Activated T-helper 2 cell treated with anti-CD3 and anti-CD28 coated beads, Interferon-gamma antibody, Interleukin-2, Interleukin-4, amounts not matched to agents 10 μg/mL and 5 μg/mL and 100 μg/mL, durations not matched to agents 14 hours and 24 hours and 36 hours (primary cell): ENCODE measurements at regions not wholly inside any gene's neighbourhood (a gene's known extent, or its start where the extent isn't known, plus 50 kb on each side); places are given as distances from the start of the nearest gene placed in this dataset.

Experiments
- DNase-seq: peaks from one replicate; pipeline ENCODE4 v3.0.0; 2021; ENCODE audit warnings: low spot score
- H3K27ac Mint-ChIP-seq: one replicate; pipeline ENCODE4 v1.8.0; 2021; ENCODE audit warnings: mixed read lengths
- H3K27me3 Mint-ChIP-seq: one replicate; pipeline ENCODE4 v1.8.0; 2021; ENCODE audit warnings: low read depth, mixed read lengths
- H3K36me3 Mint-ChIP-seq: one replicate; pipeline ENCODE4 v1.8.0; 2021; ENCODE audit warnings: low read depth, mixed read lengths
- H3K4me1 Mint-ChIP-seq: one replicate; pipeline ENCODE4 v1.8.0; 2021; ENCODE audit warnings: low read depth, mixed read lengths
- H3K4me3 Mint-ChIP-seq: one replicate; pipeline ENCODE4 v1.8.0; 2021; ENCODE audit warnings: low read depth, mild to moderate bottlenecking, moderate library complexity, mixed read lengths
- H3K9me3 Mint-ChIP-seq: one replicate; pipeline ENCODE4 v1.8.0; 2021; ENCODE audit warnings: mixed read lengths
- intact Hi-C: fragments of 100-400 bp; cut with micrococcal nuclease; formaldehyde crosslinking; loops from one replicate; pipeline ENCODE4 v1.15.1; 2023

DNA sequence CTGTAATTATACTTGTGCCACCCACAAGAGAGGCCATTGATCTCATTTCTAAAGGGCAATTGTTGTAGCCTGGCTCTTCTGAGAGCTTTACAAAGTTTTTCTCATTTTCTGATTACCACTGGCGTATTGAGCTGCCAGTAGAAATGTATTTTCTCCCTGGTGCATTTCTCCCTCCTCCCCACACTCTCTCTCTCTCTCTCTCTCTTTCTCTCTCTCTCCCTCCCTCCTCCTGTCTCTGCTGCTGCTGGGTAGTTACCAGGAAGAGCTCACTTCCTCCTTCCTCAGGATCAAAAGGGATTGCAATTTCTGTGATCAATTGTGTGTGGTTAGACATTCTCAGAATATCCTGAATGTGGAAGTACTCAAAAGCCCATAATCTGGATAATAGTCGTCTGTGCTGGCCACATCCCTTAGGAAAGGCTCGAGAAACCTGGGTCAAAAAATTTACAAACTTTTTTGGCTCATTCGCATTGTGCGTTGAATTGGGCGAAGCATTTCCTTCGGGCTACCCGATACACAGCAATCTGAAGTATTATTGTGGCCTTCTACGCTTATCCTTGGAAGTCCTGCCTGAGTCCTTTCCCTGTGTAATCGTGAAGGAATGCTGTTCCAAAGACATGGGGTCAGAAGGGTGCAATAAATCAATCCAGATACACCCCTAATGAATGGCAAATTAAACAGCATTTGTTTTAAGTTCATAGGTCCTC is 254.8 kb downstream of the MSRB3 start:
- H3K27ac Mint-ChIP-seq, result no peak overlapping the region

DNA sequence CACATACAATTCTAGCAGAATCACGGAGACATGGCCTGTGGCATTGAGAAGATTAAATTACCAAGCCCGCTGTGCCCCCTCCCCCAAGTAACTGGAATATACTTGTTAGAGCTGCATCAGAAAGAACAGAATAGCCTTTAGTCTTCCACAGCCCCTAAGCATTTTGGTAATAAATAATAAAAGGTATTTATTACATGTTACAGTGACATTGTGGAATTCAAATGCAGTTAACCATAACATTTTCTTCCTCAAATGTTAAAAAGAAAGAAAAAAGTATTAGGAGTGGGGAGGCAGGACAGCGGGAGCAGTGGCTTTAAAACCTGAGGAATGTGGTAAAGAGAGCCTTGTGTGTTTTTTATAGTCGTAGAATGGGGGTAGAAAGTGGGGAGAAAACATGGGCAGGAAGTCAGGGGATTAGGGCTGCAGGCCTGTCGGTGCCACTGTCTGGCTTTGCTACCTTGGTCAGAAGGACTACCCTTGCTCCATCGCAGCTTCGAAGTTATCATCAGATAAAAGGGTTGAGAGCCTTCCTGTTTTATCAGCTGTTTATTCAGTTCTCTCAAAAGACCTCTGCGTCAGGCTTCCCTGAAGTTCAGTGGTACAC is 255.9 kb downstream of the MSRB3 start:
- no peak overlapping the region for H3K4me3 Mint-ChIP-seq
- H3K36me3 Mint-ChIP-seq, result no peaks in the 10 kb centered on the region
- no peaks in the 10 kb centered on the region for H3K27me3 Mint-ChIP-seq
- no peak for DNase-seq
- intact Hi-C loops, result no loop called here
- peaks cover 2% of the 10 kb centered on the region for H3K4me1 Mint-ChIP-seq
- no peaks in the 10 kb centered on the region for H3K9me3 Mint-ChIP-seq
- no peak overlapping the region for H3K27ac Mint-ChIP-seq

More for the DNA sequence above, 254.8 kb downstream of the MSRB3 start:
- Mint-ChIP-seq H3K36me3 (no peaks in the 10 kb centered on the region), H3K9me3 (no peaks in the 10 kb centered on the region), H3K4me1 (peaks cover 2% of the 10 kb centered on the region), H3K27me3 (no peaks in the 10 kb centered on the region), H3K4me3 (no peak overlapping the region)
- no peak for DNase-seq
- intact Hi-C loops, result no loop called here

DNA sequence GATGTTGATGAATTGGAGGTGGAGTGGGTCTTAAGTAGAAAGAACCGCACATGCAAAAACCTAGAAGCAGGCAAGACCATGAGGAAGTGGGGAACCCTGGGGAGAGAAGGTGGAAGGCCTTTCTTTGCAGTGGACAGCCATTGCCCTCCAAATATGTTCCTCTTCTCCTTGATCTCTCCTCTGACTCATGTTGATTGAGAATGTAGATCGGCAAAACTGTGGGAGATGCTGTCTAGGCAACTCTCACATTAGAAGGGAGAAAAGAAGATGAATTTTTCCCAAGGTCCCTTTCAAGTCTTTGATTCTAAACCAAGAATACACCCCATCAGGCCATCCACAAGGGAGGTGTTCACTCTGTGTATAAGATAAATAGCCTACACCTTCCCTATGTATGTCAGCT is 257.5 kb downstream of the MSRB3 start:
- H3K27ac Mint-ChIP-seq, result no peak overlapping the region

DNA sequence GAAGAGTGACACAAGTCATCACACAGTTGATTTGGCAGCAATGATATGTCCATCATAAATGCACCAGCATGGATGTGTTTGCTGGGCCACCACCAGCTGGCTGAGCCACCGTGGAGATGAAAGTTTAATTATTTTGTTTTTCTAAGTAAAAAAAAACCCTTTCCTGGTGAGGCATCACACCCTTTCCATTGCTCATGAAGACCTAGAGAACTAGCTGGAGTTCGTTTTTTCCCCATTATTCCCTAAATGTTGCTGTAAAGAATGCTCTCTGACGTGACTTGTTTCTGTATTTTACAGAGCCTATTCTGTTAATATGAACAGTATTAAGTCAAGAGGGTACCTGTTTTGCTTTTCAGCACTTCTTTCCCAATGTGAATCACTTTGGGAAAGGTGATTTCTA is 257.9 kb downstream of the MSRB3 start:
- DNase-seq, result no peak
- Mint-ChIP-seq H3K4me3 (no peak overlapping the region), H3K27ac (no peak overlapping the region), H3K4me1 (peaks cover 2% of the 10 kb centered on the region), H3K27me3 (no peaks in the 10 kb centered on the region), H3K36me3 (no peaks in the 10 kb centered on the region), H3K9me3 (peaks cover 8% of the 10 kb centered on the region)
- intact Hi-C loops, result no loop called here

More for the DNA sequence above, 257.5 kb downstream of the MSRB3 start:
- Mint-ChIP-seq H3K4me3 (no peak overlapping the region), H3K9me3 (peaks cover 8% of the 10 kb centered on the region), H3K27me3 (no peaks in the 10 kb centered on the region), H3K36me3 (no peaks in the 10 kb centered on the region), H3K4me1 (peaks cover 2% of the 10 kb centered on the region)
- no peak for DNase-seq
- intact Hi-C loops, result no loop called here

DNA sequence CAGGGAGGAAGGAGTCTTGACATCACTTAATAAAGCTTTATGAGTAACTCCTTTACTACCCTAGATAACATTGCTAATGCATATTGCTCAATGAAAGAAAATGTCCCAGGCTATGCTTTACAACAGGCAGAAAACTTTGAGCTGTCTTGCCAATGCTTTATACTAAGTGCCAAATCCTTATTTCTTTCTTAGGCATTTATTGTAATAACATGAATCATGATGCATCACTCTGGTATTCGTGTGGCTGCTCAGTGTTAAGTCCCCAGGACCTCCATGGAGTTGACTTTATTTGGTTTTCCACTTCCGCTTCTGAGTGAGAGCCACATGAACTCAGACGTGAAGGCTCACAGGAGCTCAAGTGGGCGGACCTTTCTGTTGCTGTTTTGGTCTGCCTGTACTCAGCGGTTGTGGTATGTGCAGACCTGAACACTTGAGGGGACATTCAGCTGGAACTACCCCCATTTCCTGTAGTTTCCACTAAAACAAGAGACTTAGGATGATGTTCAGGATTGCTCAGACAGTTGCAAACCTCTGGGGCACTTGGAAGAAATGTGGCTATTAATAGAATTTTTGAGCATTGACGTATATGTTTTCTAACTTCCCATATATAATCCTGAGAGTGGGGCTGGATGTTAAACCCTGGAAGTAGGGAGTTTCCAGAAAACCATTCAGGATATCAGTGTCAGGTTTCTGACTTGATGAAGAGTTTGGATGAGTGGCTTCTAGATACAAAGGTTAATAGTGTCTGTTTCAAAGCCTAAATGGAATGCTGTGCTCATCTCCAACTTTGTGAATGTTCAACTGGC is 258.6 kb downstream of the MSRB3 start:
- Mint-ChIP-seq H3K27me3 (no peaks in the 10 kb centered on the region), H3K27ac (no peak overlapping the region), H3K4me3 (no peak overlapping the region), H3K36me3 (no peaks in the 10 kb centered on the region), H3K9me3 (peaks cover 8% of the 10 kb centered on the region), H3K4me1 (peaks cover 2% of the 10 kb centered on the region)
- no peak for DNase-seq
- intact Hi-C loops, result no loop called here

DNA sequence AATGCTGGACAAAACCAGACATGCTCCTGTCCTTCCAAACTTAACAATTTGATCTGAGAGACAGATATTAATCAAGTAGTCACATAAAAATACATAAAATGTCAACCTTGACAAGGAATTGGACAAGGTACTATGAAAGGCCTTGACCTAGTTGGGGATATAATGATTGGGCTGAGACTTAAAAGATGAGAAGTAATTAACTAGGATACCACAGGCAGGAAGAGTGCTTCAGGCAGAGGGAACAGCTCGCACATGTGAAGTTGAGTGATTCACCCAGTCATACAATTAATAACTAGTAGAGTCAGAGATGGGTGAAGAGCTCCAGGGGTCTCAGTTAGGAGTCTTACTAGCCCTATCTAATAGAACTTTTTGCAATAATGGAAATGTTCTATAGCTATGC is 259.5 kb downstream of the MSRB3 start:
- no peaks in the 10 kb centered on the region for H3K27me3 Mint-ChIP-seq
- peaks cover 8% of the 10 kb centered on the region for H3K9me3 Mint-ChIP-seq
- H3K4me3 Mint-ChIP-seq, result no peak overlapping the region
- peaks cover 2% of the 10 kb centered on the region for H3K4me1 Mint-ChIP-seq
- intact Hi-C loops, result no loop called here
- no peak overlapping the region for H3K27ac Mint-ChIP-seq
- no peak for DNase-seq
- H3K36me3 Mint-ChIP-seq, result no peaks in the 10 kb centered on the region

DNA sequence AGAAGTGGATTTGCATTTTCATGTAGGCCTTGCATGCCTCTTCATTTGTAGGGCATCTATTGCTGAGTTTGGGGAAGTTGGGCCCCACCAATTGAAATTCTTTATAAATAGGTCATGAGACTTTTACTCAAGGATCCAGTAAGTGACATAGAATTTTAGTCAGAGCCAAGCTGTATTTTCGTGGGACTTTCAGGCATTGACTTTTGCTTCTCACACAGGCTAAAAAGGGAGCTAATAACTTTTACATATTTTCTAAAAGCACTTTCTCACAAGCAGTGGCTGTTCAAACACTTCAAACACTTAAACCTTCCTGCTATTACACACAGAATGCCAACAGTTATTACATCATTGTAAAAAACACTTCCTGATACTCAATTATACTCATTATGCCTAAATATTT is 260.5 kb downstream of the MSRB3 start:
- Mint-ChIP-seq H3K4me3 (no peak overlapping the region), H3K27me3 (no peaks in the 10 kb centered on the region), H3K36me3 (no peaks in the 10 kb centered on the region), H3K27ac (no peak overlapping the region), H3K9me3 (peaks cover 8% of the 10 kb centered on the region), H3K4me1 (no peaks in the 10 kb centered on the region)
- DNase-seq, result no peak
- intact Hi-C loops, result no loop called here

DNA sequence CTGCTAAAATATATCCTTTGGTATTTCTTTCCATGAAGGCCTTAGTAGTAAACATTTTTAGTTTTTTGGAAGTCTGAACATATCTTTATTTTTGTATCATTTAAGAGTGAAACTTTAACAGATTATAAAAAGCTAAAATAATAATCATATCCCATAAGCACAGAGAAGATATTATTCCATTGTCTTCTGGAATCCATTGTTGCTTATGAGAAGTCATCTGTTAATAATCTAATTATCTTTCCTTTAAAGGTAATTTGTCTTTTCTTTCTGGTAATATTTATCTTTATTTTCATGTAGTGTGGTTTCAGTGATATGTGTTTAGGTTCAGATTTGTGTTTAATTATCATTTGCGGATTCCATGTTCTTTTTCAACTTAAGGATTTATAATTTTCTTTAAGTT is 261.7 kb downstream of the MSRB3 start:
- no peaks in the 10 kb centered on the region for H3K36me3 Mint-ChIP-seq
- H3K4me1 Mint-ChIP-seq, result no peaks in the 10 kb centered on the region
- no peak for DNase-seq
- H3K27me3 Mint-ChIP-seq, result no peaks in the 10 kb centered on the region
- H3K4me3 Mint-ChIP-seq, result no peak overlapping the region
- intact Hi-C loops, result no loop called here
- no peak overlapping the region for H3K27ac Mint-ChIP-seq
- H3K9me3 Mint-ChIP-seq, result peaks cover 8% of the 10 kb centered on the region

DNA sequence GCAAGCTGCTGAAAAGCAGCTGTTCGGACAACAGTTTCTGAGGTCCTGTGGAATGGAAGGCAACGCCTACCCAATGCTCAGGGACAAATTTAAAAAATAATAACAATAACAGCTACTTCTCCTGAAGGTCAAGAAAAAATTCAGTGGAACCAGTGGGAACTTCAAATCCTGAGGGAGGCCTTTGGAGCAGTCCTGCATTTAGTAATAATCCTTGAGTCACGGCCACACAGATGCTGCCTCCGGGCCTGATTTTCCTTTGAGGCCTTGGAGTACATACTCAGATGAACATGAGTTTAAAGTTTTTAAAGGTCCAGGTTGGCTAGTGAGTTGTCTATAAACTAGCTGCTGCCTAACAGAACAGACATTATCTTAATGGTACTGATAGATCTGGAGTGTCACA is 268.0 kb downstream of the MSRB3 start:
- Mint-ChIP-seq H3K4me3 (no peak overlapping the region), H3K36me3 (no peaks in the 10 kb centered on the region)

DNA sequence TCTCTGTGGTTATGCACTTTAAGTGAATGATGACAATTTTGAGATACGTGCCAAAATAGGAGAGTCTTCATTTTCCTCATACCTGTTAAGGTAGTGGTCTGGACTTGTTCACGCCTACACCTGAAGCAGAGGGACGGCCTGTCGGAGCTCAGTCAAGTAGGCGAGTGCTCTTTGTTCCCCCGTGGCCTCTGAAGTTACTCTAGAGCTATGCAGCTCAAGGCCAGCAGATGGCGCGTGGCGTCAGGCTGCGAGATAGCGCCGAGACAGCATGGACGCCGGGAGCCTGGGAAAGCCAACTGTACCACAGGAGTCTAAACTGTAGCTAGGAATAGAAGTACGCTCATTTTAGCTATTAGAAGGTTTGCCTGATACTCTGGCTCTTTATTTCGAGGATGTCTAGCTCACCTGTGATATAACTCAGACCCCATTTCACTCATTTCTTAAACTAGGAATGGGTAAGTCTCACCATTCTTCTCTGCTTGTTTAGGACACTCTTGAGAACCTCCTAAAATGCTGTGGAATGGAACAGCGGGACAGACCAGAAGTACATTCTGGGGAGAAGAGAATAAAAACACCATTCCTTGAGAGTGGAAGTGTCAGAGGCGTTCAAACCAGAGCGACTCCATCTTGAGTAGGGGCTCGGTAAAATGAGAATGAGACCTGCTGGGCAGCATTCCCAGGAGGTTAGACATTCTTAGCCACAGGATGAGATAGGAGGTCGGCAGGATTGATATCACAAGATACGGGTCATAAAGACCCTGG is 267.4 kb upstream of the HMGA2 start:
- Mint-ChIP-seq H3K36me3 (no peaks in the 10 kb centered on the region), H3K27me3 (peaks cover 2% of the 10 kb centered on the region), H3K4me3 (no peak overlapping the region), H3K27ac (no peak overlapping the region), H3K9me3 (no peaks in the 10 kb centered on the region), H3K4me1 (peaks cover 5% of the 10 kb centered on the region)
- peak; percentile 40 for DNase-seq
- intact Hi-C loops, result loop anchor here (2.0 to 5.0 kb wide), 4 partner anchors 130 to 550 kb away; no protein-coding TSS in a partner anchor

More for the DNA sequence above, 268.0 kb downstream of the MSRB3 start:
- Mint-ChIP-seq H3K9me3 (no peaks in the 10 kb centered on the region), H3K27ac (no peak overlapping the region), H3K4me1 (no peaks in the 10 kb centered on the region), H3K27me3 (no peaks in the 10 kb centered on the region)
- intact Hi-C loops, result no loop called here
- DNase-seq, result no peak

DNA sequence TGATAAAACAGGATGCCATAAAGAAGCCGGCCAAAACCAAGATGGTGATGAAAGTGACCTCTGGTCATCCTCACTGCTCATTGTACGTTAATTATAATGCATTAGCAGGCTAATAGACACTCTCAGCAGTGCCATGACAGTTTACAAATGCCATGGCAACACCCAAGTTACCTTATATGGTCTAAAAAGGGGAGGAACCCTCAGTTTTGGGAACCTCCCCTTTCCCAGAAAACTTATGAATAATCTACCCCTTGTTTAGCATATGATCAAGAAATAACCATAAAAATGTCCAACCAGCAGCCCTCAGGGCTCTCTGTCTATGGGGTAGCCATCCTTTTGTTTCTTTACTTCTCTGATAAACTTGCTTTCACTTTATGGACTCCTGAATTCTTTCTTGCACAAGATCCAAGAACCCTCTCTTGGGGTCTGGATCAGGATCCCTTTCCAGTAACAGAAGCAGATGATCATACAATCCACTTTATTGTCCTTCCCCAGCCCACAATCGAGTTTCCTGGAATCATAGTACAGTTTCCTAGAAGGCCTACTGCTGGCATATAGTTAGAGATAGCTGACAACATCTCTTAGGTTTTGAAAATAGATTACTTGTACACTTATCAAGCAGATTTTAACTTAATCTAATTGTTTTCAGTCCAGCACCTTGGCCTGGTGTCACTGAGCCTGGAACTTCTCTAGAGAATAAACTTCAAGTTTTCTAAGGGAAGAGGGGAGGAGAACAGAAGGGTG is 266.7 kb upstream of the HMGA2 start:
- H3K4me3 Mint-ChIP-seq, result no peak overlapping the region
- no peak for DNase-seq
- H3K27me3 Mint-ChIP-seq, result peaks cover 3% of the 10 kb centered on the region
- no peaks in the 10 kb centered on the region for H3K9me3 Mint-ChIP-seq
- H3K36me3 Mint-ChIP-seq, result no peaks in the 10 kb centered on the region
- intact Hi-C loops, result loop anchor here (2.0 to 5.0 kb wide), 4 partner anchors 130 to 550 kb away; no protein-coding TSS in a partner anchor
- peaks cover 5% of the 10 kb centered on the region for H3K4me1 Mint-ChIP-seq
- no peak overlapping the region for H3K27ac Mint-ChIP-seq

DNA sequence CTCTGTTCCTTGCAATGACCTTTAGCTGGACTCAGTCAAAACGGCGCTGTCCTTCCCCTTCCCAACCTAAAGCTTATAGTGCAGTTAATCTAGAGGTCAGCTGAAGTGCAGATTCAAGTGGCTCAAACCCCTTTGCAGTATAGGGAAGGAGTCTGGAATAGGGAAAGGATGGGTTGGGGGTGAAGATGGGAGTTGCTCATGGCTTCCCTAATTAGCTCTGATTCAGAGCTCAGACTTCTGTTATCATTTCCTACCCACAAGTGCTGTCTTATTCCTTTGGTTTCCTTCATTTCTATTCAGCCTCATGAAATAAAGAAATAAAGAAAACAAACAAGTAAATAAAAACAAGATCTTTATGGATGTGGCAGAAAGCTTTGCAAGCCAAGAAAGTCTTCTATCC is 264.0 kb upstream of the HMGA2 start:
- Mint-ChIP-seq H3K27me3 (peaks cover 5% of the 10 kb centered on the region), H3K27ac (no peak overlapping the region), H3K9me3 (no peaks in the 10 kb centered on the region), H3K4me3 (no peak overlapping the region), H3K36me3 (no peaks in the 10 kb centered on the region), H3K4me1 (peaks cover 5% of the 10 kb centered on the region)
- no peak for DNase-seq
- intact Hi-C loops, result no loop called here
